ENCODE measurements at regions not wholly inside any gene's neighbourhood (a gene's known extent, or its start where the extent isn't known, plus 50 kb on each side); places are given as distances from the start of the nearest gene placed in this dataset.
"Not testable (repeated sequence)": the region's sequence is repeated elsewhere in the genome, so short reads cannot be mapped to it uniquely, and the experiment has no call there.

DNA sequence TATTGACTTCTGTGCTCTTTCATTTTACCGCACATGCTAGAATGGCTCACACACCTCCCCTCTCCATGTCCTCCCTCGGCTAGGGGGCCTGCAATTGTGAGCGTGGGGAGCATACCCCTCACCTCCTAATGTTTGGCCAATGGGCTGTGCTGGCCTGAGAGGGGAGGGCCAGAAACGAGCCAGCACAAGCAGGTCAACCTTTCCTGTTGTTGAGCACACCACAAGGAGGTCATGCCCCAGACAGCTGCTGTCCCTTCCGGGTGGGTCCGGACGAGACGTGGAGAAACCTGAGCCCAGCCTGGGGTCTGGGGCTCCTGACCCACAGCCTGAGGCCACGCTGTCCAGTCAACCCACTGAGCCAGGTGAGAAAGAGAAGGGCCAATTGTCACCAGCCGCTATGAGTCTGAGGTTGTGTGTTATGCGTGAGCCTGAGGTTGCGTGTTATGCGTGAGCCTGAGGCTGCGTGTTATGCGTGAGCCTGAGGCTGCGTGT is 77.4 kb downstream of the TTLL2 start:
- no peak overlapping the region for H3K4me3 ChIP-seq (IDR thresholded peaks at IDR 0.05; ENCODE audit: insufficient read depth, low read depth, low read length)
- H3K36me3 ChIP-seq (ENCODE audit: insufficient read depth) = no peaks in the 10 kb centered on the region
- H3K9ac ChIP-seq = no peak overlapping the region
- H3K27me3 ChIP-seq (ENCODE audit: insufficient read depth, low read depth) = no peaks in the 10 kb centered on the region
- H3K4me1 ChIP-seq (ENCODE audit: low read depth, poor library complexity, severe bottlenecking) = no peaks in the 10 kb centered on the region
- no peaks in the 10 kb centered on the region for H3K79me2 ChIP-seq (ENCODE audit: insufficient read depth, low read depth)
- no peak overlapping the region for H3K4me2 ChIP-seq
- TF ChIP-seq, protein P1, sequence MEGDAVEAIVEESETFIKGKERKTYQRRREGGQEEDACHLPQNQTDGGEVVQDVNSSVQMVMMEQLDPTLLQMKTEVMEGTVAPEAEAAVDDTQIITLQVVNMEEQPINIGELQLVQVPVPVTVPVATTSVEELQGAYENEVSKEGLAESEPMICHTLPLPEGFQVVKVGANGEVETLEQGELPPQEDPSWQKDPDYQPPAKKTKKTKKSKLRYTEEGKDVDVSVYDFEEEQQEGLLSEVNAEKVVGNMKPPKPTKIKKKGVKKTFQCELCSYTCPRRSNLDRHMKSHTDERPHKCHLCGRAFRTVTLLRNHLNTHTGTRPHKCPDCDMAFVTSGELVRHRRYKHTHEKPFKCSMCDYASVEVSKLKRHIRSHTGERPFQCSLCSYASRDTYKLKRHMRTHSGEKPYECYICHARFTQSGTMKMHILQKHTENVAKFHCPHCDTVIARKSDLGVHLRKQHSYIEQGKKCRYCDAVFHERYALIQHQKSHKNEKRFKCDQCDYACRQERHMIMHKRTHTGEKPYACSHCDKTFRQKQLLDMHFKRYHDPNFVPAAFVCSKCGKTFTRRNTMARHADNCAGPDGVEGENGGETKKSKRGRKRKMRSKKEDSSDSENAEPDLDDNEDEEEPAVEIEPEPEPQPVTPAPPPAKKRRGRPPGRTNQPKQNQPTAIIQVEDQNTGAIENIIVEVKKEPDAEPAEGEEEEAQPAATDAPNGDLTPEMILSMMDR (conservative IDR thresholded peaks at IDR 0.05; ENCODE audit: low read depth, low read length) = no peak
- no peak overlapping the region for H3K27ac ChIP-seq
- no peaks in the 10 kb centered on the region for H4K20me1 ChIP-seq (ENCODE audit: insufficient read depth)
- no peak overlapping the region for H2AFZ ChIP-seq (ENCODE audit: low read depth)

- no peak overlapping the region for H3K9ac ChIP-seq
- no peaks in the 10 kb centered on the region for H4K20me1 ChIP-seq (ENCODE audit: insufficient read depth)
- H3K4me2 ChIP-seq = no peak overlapping the region
- no peaks in the 10 kb centered on the region for H3K36me3 ChIP-seq (ENCODE audit: insufficient read depth)
- no peaks in the 10 kb centered on the region for H3K27me3 ChIP-seq (ENCODE audit: insufficient read depth, low read depth)
- no peak overlapping the region for H3K27ac ChIP-seq
- no peaks in the 10 kb centered on the region for H3K79me2 ChIP-seq (ENCODE audit: insufficient read depth, low read depth)
- no peaks in the 10 kb centered on the region for H3K4me1 ChIP-seq (ENCODE audit: low read depth, poor library complexity, severe bottlenecking)
- TF ChIP-seq, protein P1 (conservative IDR thresholded peaks at IDR 0.05; ENCODE audit: low read depth, low read length) = no peak
- H2AFZ ChIP-seq (ENCODE audit: low read depth) = no peak overlapping the region
- H3K4me3 ChIP-seq (IDR thresholded peaks at IDR 0.05; ENCODE audit: insufficient read depth, low read depth, low read length) = no peak overlapping the region
Measured at GRCh38 chr6:167403427-167403826, 78.5 kb downstream of the TTLL2 start.

DNA sequence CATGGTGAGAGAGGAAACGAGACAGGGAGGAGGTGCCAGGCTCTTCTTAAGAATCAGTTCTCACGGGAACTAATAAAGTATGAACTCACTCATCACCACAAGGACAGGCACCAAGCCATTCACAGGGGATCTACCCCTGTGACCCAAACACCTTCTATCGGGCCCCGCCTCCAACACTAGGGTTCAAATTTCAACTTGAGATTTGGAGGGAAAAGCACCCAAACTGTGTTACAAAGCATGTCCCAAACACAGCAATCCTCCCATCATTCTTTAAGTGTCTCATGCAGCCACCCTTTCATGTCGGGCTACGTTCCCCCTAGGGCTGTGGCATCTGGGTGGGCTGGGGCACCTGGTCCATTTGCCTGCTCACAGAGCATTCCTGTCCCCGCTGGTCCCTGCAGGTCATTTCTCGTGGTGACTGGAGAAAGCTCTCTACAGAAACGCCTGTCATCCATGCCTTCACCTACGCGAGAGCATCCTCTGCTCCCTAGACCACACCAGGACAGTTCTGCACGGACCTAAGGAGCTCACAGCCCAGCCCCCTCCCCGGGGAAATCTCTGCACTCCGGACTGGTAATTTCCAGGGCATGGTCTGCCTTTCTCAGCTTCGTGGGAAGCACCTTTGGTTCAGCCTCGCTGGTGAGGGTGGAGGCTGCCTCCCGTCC is 79.6 kb downstream of the TTLL2 start:
- TF ChIP-seq, protein P1 (conservative IDR thresholded peaks at IDR 0.05; ENCODE audit: low read depth, low read length) = no peak
- H4K20me1 ChIP-seq (ENCODE audit: insufficient read depth) = no peaks in the 10 kb centered on the region
- H3K27ac ChIP-seq = no peak overlapping the region
- no peak overlapping the region for H3K4me3 ChIP-seq (IDR thresholded peaks at IDR 0.05; ENCODE audit: insufficient read depth, low read depth, low read length)
- no peak overlapping the region for H2AFZ ChIP-seq (ENCODE audit: low read depth)
- no peak overlapping the region for H3K9ac ChIP-seq
- H3K36me3 ChIP-seq (ENCODE audit: insufficient read depth) = no peaks in the 10 kb centered on the region
- H3K27me3 ChIP-seq (ENCODE audit: insufficient read depth, low read depth) = no peaks in the 10 kb centered on the region
- H3K4me2 ChIP-seq = no peak overlapping the region
- no peaks in the 10 kb centered on the region for H3K4me1 ChIP-seq (ENCODE audit: low read depth, poor library complexity, severe bottlenecking)
- H3K79me2 ChIP-seq (ENCODE audit: insufficient read depth, low read depth) = no peaks in the 10 kb centered on the region

- no peaks in the 10 kb centered on the region for H3K36me3 ChIP-seq (ENCODE audit: insufficient read depth)
- H3K27me3 ChIP-seq (ENCODE audit: insufficient read depth, low read depth) = no peaks in the 10 kb centered on the region
- TF ChIP-seq, protein P1 (conservative IDR thresholded peaks at IDR 0.05; ENCODE audit: low read depth, low read length) = no peak
- H2AFZ ChIP-seq (ENCODE audit: low read depth) = no peak overlapping the region
- no peaks in the 10 kb centered on the region for H3K4me1 ChIP-seq (ENCODE audit: low read depth, poor library complexity, severe bottlenecking)
- H3K4me2 ChIP-seq = no peak overlapping the region
- H3K4me3 ChIP-seq (IDR thresholded peaks at IDR 0.05; ENCODE audit: insufficient read depth, low read depth, low read length) = no peak overlapping the region
- no peak overlapping the region for H3K9ac ChIP-seq
- H4K20me1 ChIP-seq (ENCODE audit: insufficient read depth) = no peaks in the 10 kb centered on the region
- no peak overlapping the region for H3K27ac ChIP-seq
- no peaks in the 10 kb centered on the region for H3K79me2 ChIP-seq (ENCODE audit: insufficient read depth, low read depth)
Measured at GRCh38 chr6:167405778-167406532, 81.1 kb downstream of the TTLL2 start.

GRCh38 chr6:167406533-167407238 is 81.8 kb downstream of the TTLL2 start:
- H3K27me3 ChIP-seq (ENCODE audit: insufficient read depth, low read depth) = not testable (repeated sequence)

More at GRCh38 chr6:167406533-167407238, 81.8 kb downstream of the TTLL2 start:
- not testable (repeated sequence) for H3K9ac ChIP-seq; H3K79me2 ChIP-seq (ENCODE audit: insufficient read depth, low read depth); H3K4me3 ChIP-seq (IDR thresholded peaks at IDR 0.05; ENCODE audit: insufficient read depth, low read depth, low read length); H3K36me3 ChIP-seq (ENCODE audit: insufficient read depth); H3K4me1 ChIP-seq (ENCODE audit: low read depth, poor library complexity, severe bottlenecking); H2AFZ ChIP-seq (ENCODE audit: low read depth); H4K20me1 ChIP-seq (ENCODE audit: insufficient read depth); H3K4me2 ChIP-seq; H3K27ac ChIP-seq

All from KMS-11 (cell line).